ENCODE measurements at regions not wholly inside any gene's neighbourhood (a gene's known extent, or its start where the extent isn't known, plus 50 kb on each side); places are given as distances from the start of the nearest gene placed in this dataset.

DNA sequence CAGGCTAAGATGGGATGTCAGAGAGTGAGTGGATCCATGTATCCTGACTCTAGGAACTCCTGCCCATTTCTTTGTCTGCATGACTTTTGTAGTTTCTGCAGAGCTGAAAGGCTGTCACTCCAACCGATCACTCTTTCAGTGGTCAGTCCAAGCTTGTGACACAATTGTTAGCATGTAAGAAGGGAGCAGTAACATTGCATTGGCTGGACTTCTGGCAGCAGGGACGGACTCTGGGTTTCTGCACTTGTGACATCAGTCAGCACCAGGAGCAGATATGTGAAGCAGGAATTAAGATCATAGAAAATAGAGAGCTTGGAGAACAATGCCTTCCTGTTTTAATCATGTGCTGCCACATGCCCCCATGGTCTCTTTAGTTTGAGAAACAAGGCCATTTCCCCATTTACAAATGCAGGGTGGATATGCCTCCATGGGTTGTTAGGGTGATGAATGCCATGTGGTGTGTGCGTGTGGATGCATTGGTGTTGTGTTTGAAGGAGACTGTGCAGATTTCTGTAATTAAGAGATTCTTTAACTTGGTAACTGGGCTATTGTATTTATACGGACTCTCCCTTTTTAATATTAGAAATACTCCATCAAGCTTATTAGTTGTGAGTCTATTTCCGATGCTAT lies 214.3 kb upstream of the EPHA4 start:
- TF ChIP-seq, protein P1, sequence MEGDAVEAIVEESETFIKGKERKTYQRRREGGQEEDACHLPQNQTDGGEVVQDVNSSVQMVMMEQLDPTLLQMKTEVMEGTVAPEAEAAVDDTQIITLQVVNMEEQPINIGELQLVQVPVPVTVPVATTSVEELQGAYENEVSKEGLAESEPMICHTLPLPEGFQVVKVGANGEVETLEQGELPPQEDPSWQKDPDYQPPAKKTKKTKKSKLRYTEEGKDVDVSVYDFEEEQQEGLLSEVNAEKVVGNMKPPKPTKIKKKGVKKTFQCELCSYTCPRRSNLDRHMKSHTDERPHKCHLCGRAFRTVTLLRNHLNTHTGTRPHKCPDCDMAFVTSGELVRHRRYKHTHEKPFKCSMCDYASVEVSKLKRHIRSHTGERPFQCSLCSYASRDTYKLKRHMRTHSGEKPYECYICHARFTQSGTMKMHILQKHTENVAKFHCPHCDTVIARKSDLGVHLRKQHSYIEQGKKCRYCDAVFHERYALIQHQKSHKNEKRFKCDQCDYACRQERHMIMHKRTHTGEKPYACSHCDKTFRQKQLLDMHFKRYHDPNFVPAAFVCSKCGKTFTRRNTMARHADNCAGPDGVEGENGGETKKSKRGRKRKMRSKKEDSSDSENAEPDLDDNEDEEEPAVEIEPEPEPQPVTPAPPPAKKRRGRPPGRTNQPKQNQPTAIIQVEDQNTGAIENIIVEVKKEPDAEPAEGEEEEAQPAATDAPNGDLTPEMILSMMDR (IDR thresholded peaks at IDR 0.05; ENCODE audit: low read depth, low read length) = no peak
- TF ChIP-seq EZH2phosphoT487 (IDR thresholded peaks at IDR 0.05; ENCODE audit: low read depth) = no peak
